Activated CD8-positive, alpha-beta T cell treated with anti-CD3 and anti-CD28 coated beads for 36 hours (primary cell): ENCODE measurements at regions not wholly inside any gene's neighbourhood (a gene's known extent, or its start where the extent isn't known, plus 50 kb on each side); places are given as distances from the start of the nearest gene placed in this dataset.
"Not testable (repeated sequence)": the region's sequence is repeated elsewhere in the genome, so short reads cannot be mapped to it uniquely, and the experiment has no call there.

ENCODE experiments used
- ATAC-seq: fragments of 200-7000 bp; cut with Tn5 transposase; one replicate; pipeline ENCODE4 v1.10.0; 2021; ENCODE audit warnings: mild to moderate bottlenecking, moderate library complexity
- CTCF ChIA-PET: fragments of 350-600 bp; sonication (Branson Sonifier 250); formaldehyde crosslinking; loops from one replicate; lab custom pipeline; 2021; ENCODE audit warnings: antibody characterized with exemption; lab: Charles Lee
- POLR2A ChIA-PET: fragments of 350-600 bp; sonication (Branson Sonifier 250); formaldehyde crosslinking; loops from one replicate; lab custom pipeline; 2021; ENCODE audit warnings: antibody characterized with exemption; lab: Charles Lee
- DNase-seq: peaks from one replicate; pipeline ENCODE4 v3.0.0-alpha.2; 2020
- H3K27ac Mint-ChIP-seq: one replicate; pipeline ENCODE4 v1.8.0; 2021; ENCODE audit warnings: mild to moderate bottlenecking, mixed read lengths
- H3K27me3 Mint-ChIP-seq: one replicate; pipeline ENCODE4 v1.8.0; 2021; ENCODE audit warnings: mixed read lengths
- H3K36me3 Mint-ChIP-seq: one replicate; pipeline ENCODE4 v1.8.0; 2021; ENCODE audit warnings: low read depth, mixed read lengths
- H3K4me1 Mint-ChIP-seq: one replicate; pipeline ENCODE4 v1.8.0; 2021; ENCODE audit warnings: low read depth, mixed read lengths
- H3K4me3 Mint-ChIP-seq: one replicate; pipeline ENCODE4 v1.8.0; 2021; ENCODE audit warnings: mild to moderate bottlenecking, moderate library complexity, mixed read lengths
- H3K9me3 Mint-ChIP-seq: one replicate; pipeline ENCODE4 v1.8.0; 2021; ENCODE audit warnings: mixed read lengths
- intact Hi-C: fragments of 100-400 bp; cut with micrococcal nuclease; formaldehyde crosslinking; loops from one replicate; pipeline ENCODE4 v1.10.0; 2022
- TF ChIP-seq, protein P1 (sequence below): fragments of 200-600 bp; IDR thresholded peaks from one replicate; pipeline ENCODE4 v1.8.0; 2022; ENCODE audit warnings: antibody characterized with exemption, mild to moderate bottlenecking

GRCh38 chrX:64662876-64663275 lies 267.6 kb upstream of the MTMR8 start:
- Mint-ChIP-seq H3K9me3 (peaks cover 10% of the 10 kb centered on the region), H3K4me3 (no peak overlapping the region), H3K4me1 (no peaks in the 10 kb centered on the region), H3K27me3 (no peaks in the 10 kb centered on the region), H3K36me3 (no peaks in the 10 kb centered on the region), H3K27ac (no peak overlapping the region)
- ChIA-PET POLR2A (no interaction called here), CTCF (no interaction called here)
- intact Hi-C loops, result no loop called here
- ATAC-seq (no peak), DNase-seq (no peak)
- TF ChIP-seq, protein P1, sequence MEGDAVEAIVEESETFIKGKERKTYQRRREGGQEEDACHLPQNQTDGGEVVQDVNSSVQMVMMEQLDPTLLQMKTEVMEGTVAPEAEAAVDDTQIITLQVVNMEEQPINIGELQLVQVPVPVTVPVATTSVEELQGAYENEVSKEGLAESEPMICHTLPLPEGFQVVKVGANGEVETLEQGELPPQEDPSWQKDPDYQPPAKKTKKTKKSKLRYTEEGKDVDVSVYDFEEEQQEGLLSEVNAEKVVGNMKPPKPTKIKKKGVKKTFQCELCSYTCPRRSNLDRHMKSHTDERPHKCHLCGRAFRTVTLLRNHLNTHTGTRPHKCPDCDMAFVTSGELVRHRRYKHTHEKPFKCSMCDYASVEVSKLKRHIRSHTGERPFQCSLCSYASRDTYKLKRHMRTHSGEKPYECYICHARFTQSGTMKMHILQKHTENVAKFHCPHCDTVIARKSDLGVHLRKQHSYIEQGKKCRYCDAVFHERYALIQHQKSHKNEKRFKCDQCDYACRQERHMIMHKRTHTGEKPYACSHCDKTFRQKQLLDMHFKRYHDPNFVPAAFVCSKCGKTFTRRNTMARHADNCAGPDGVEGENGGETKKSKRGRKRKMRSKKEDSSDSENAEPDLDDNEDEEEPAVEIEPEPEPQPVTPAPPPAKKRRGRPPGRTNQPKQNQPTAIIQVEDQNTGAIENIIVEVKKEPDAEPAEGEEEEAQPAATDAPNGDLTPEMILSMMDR, result no peak

- H3K27ac Mint-ChIP-seq, ATAC-seq: not testable (repeated sequence)
Measured at GRCh38 chrX:64657229-64657628, 262.0 kb upstream of the MTMR8 start.

DNA sequence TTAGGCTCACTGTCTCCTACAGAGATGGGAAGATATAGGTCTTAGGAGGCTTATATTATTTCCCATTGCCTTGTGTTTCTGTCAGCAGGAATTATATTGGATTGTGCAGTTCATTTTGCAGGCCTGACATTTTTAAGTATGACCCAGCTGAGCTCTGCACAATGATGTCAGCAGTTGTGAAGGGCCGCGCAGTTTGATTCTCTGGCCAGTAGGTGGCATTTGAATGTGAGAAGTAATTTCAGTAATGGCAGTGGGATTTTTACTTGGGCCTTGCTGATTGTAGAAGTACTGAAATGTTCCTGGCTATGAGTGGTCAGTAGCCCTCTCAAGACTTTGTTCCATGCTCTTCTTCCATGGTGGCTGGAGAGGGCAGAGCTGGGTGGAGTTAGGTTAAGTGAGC lies 247.2 kb upstream of the MTMR8 start:
- H3K9me3 Mint-ChIP-seq, result peaks cover 2% of the 10 kb centered on the region
- ATAC-seq (no peak), DNase-seq (peak; percentile 28)
- no peaks in the 10 kb centered on the region for H3K36me3 Mint-ChIP-seq
- no peak overlapping the region for H3K27ac Mint-ChIP-seq
- POLR2A ChIA-PET, result no interaction called here
- no peak overlapping the region for H3K4me3 Mint-ChIP-seq
- no peaks in the 10 kb centered on the region for H3K27me3 Mint-ChIP-seq
- CTCF ChIA-PET, result no interaction called here
- TF ChIP-seq, protein P1, result no peak
- intact Hi-C loops, result no loop called here
- H3K4me1 Mint-ChIP-seq, result no peaks in the 10 kb centered on the region

More at GRCh38 chrX:64657229-64657628, 262.0 kb upstream of the MTMR8 start:
- CTCF ChIA-PET, H3K27me3 Mint-ChIP-seq, H3K4me3 Mint-ChIP-seq, POLR2A ChIA-PET, intact Hi-C loops, DNase-seq, H3K36me3 Mint-ChIP-seq, H3K4me1 Mint-ChIP-seq: not testable (repeated sequence)
- H3K9me3 Mint-ChIP-seq, result peaks cover 12% of the 10 kb centered on the region
